A673 (cell line): ENCODE measurements at regions not wholly inside any gene's neighbourhood (a gene's known extent, or its start where the extent isn't known, plus 50 kb on each side); places are given as distances from the start of the nearest gene placed in this dataset.

ENCODE experiments used
- CTCF ChIP-seq: fragments of 300-800, 200-600 bp; sonication (generic); conservative IDR thresholded peaks from 2 replicates; pipeline ENCODE4 v1.5.1; 2017; ENCODE audit warnings: low read depth, mild to moderate bottlenecking, antibody characterized with exemption, low read length, moderate library complexity, mixed read lengths
- EZH2 ChIP-seq: fragments of 200-600 bp; sonication (generic); IDR thresholded peaks from 2 replicates; pipeline ENCODE4 v1.6.1; 2017; ENCODE audit warnings: borderline replicate concordance, low read depth, mild to moderate bottlenecking, mixed read lengths, antibody characterized with exemption, low read length; ENCODE audit not compliant: poor library complexity, severe bottlenecking

- TF ChIP-seq CTCF (no peak), EZH2 (no peak)
Measured at GRCh38 chr5:44881266-44881665, 72.5 kb downstream of the MRPS30 start.
